ENCODE measurements at regions not wholly inside any gene's neighbourhood (a gene's known extent, or its start where the extent isn't known, plus 50 kb on each side); places are given as distances from the start of the nearest gene placed in this dataset.

- TF ChIP-seq YY1 (IDR thresholded peaks at IDR 0.05): no peak
- TF ChIP-seq CTCF (IDR thresholded peaks at IDR 0.05; ENCODE audit: low read depth, low read length, missing input control): no peak
- no peak for TF ChIP-seq ZBTB33 (IDR thresholded peaks at IDR 0.05)
- TF ChIP-seq JUND (IDR thresholded peaks at IDR 0.05): no peak
- TF ChIP-seq TAF1 (conservative IDR thresholded peaks at IDR 0.05): no peak
- TF ChIP-seq FOXA2 (IDR thresholded peaks at IDR 0.05): no peak
- TF ChIP-seq GABPA (IDR thresholded peaks at IDR 0.05 in 1 of 2, conservative IDR thresholded peaks at IDR 0.05 in 1 of 2): no peak
- no peak for TF ChIP-seq EGR1 (IDR thresholded peaks at IDR 0.05; ENCODE audit: low read depth in 2 of 2)
Observed at GRCh38 chr21:38929142-38929541, 123.4 kb downstream of the ETS2 start.
